SK-N-SH treated with all-trans-retinoic acid at 6 μM for 48 hours (cell line): ENCODE measurements at regions not wholly inside any gene's neighbourhood (a gene's known extent, or its start where the extent isn't known, plus 50 kb on each side); places are given as distances from the start of the nearest gene placed in this dataset.

Source experiments
- ATAC-seq: fragments of 200-7000 bp; cut with Tn5 transposase; 3 replicates; pipeline ENCODE4 v1.9.1; 2020; ENCODE audit warnings: mild to moderate bottlenecking, moderate library complexity
- ARNTL ChIP-seq: fragments of 450-650 bp; formaldehyde crosslinking; IDR thresholded peaks from 2 replicates; pipeline ENCODE4 v1.5.0; 2020; ENCODE audit warnings: low read depth, mild to moderate bottlenecking, moderate library complexity, borderline replicate concordance
- BACH2 ChIP-seq: fragments of 250-450 bp; sonication (Bioruptor Pico); IDR thresholded peaks from 2 replicates; pipeline ENCODE4 v1.9.0; 2021; ENCODE audit warnings: mild to moderate bottlenecking, borderline replicate concordance
- ESRRG ChIP-seq: fragments of 250-450 bp; sonication (Bioruptor Pico); IDR thresholded peaks from 2 replicates; pipeline ENCODE4 v1.6.1; 2021; ENCODE audit warnings: mild to moderate bottlenecking
- GLIS3 ChIP-seq: fragments of 250-450 bp; sonication (Bioruptor Pico); IDR thresholded peaks from 2 replicates; pipeline ENCODE4 v1.5.0; 2020; ENCODE audit warnings: mild to moderate bottlenecking, moderate library complexity
- ISL1 ChIP-seq: fragments of 250-450 bp; sonication (Bioruptor Pico); IDR thresholded peaks from 2 replicates; pipeline ENCODE4 v2.1.2; 2022; ENCODE audit warnings: mild to moderate bottlenecking, moderate library complexity
- OSR1 ChIP-seq: fragments of 250-450 bp; sonication (Bioruptor Pico); IDR thresholded peaks from 2 replicates; pipeline ENCODE4 v1.8.0; 2022; ENCODE audit warnings: moderate library complexity, mild to moderate bottlenecking, inconsistent platforms
- POU6F1 ChIP-seq: fragments of 250-450 bp; sonication (Bioruptor Pico); IDR thresholded peaks from 2 replicates; pipeline ENCODE4 v1.8.0; 2021; ENCODE audit warnings: low read depth, mild to moderate bottlenecking, moderate library complexity, borderline replicate concordance
- PPARA ChIP-seq: fragments of 250-450 bp; sonication (Bioruptor Pico); IDR thresholded peaks from 2 replicates; pipeline ENCODE4 v1.5.0; 2020; ENCODE audit warnings: mild to moderate bottlenecking, borderline replicate concordance
- RARB ChIP-seq: fragments of 250-450 bp; sonication (Bioruptor Pico); IDR thresholded peaks from 2 replicates; pipeline ENCODE4 v1.8.0; 2021; ENCODE audit warnings: mild to moderate bottlenecking, moderate library complexity
- SNAI2 ChIP-seq: fragments of 250-450 bp; sonication (Bioruptor Pico); IDR thresholded peaks from 2 replicates; pipeline ENCODE4 v1.5.0; 2020; ENCODE audit warnings: mild to moderate bottlenecking, moderate library complexity
- TCF4 ChIP-seq: fragments of 250-450 bp; sonication (Bioruptor Pico); IDR thresholded peaks from 2 replicates; pipeline ENCODE4 v1.8.0; 2021; ENCODE audit warnings: mild to moderate bottlenecking, moderate library complexity, borderline replicate concordance
- TOX ChIP-seq: fragments of 250-450 bp; sonication (Bioruptor Pico); IDR thresholded peaks from 2 replicates; pipeline ENCODE4 v1.8.0; 2021; ENCODE audit warnings: mild to moderate bottlenecking, moderate library complexity, borderline replicate concordance
- ZC3H10 ChIP-seq: fragments of 250-450 bp; sonication (Bioruptor Pico); IDR thresholded peaks from 2 replicates; pipeline ENCODE4 v1.5.1; 2021; ENCODE audit warnings: mild to moderate bottlenecking, moderate library complexity
- ZFP3 ChIP-seq: fragments of 250-450 bp; sonication (Bioruptor Pico); IDR thresholded peaks from 2 replicates; pipeline ENCODE4 v1.5.0; 2020; ENCODE audit warnings: mild to moderate bottlenecking, moderate library complexity
- ZNF8 ChIP-seq: fragments of 450-650 bp; formaldehyde crosslinking; IDR thresholded peaks from 2 replicates; pipeline ENCODE4 v1.5.0; 2020; ENCODE audit warnings: mild to moderate bottlenecking, moderate library complexity
- TF ChIP-seq, protein P1 (sequence below): fragments of 250-450 bp; sonication (Bioruptor Pico); IDR thresholded peaks from 2 replicates; pipeline ENCODE4 v1.5.1; 2021; ENCODE audit warnings: mild to moderate bottlenecking, moderate library complexity
- TF ChIP-seq, protein P2 (sequence below): fragments of 250-450 bp; sonication (Bioruptor Pico); IDR thresholded peaks from 2 replicates; pipeline ENCODE4 v1.5.1; 2020; ENCODE audit warnings: low read depth, mild to moderate bottlenecking, moderate library complexity
- TF ChIP-seq, protein P3 (sequence below): fragments of 250-450 bp; sonication (Bioruptor Pico); IDR thresholded peaks from 2 replicates; pipeline ENCODE4 v1.5.0; 2020; ENCODE audit warnings: mild to moderate bottlenecking, moderate library complexity

- no peak for ATAC-seq
- TF ChIP-seq, protein P1, sequence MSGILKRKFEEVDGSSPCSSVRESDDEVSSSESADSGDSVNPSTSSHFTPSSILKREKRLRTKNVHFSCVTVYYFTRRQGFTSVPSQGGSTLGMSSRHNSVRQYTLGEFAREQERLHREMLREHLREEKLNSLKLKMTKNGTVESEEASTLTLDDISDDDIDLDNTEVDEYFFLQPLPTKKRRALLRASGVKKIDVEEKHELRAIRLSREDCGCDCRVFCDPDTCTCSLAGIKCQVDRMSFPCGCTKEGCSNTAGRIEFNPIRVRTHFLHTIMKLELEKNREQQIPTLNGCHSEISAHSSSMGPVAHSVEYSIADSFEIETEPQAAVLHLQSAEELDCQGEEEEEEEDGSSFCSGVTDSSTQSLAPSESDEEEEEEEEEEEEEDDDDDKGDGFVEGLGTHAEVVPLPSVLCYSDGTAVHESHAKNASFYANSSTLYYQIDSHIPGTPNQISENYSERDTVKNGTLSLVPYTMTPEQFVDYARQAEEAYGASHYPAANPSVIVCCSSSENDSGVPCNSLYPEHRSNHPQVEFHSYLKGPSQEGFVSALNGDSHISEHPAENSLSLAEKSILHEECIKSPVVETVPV (CRISPR knock-in tag), result no peak
- TF ChIP-seq OSR1, result no peak
- no peak for TF ChIP-seq ZC3H10
- no peak for TF ChIP-seq POU6F1 (CRISPR knock-in tag)
Observed at GRCh38 chr7:9709216-9709615, 1264.5 kb upstream of the PHF14 start.

DNA sequence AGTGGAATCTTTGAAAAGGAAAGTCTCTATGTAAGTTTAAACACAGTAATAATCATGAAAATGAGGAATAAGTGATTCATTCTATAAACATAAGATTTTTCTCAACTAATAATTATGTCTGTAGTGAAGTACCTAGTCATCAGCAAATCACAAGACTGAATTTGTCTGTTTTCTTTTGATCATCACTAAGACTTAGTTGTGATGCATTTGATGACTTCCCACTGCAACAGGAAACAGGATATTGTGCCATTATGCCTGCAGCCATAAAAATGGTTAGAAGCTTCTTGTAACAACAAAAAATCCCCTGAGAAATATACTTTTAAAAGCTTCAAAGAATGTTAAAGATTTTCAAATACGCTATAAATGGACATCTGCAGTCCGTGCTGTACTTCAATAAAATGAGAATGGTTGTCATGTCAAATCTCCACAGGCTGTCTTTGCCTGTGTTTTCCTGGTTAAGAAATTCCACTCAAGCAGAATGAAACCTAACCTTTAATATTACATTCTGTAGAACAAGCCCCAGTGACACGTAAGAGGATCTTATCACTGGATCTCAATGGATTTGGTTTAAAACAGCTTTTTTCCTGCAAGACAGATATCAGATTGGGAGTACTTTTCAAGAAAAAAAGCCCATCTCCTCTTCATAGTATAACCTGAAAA, 1262.3 kb upstream of the PHF14 start:
- no peak for ATAC-seq
- TF ChIP-seq, protein P1 (CRISPR knock-in tag), result no peak
- no peak for TF ChIP-seq RARB
- no peak for TF ChIP-seq GLIS3
- TF ChIP-seq POU6F1 (CRISPR knock-in tag), result no peak

GRCh38 chr7:9718071-9718661, 1255.5 kb upstream of the PHF14 start:
- no peak for ATAC-seq
- TF ChIP-seq ISL1 (CRISPR knock-in tag) (0 out of 2 replicates have a peak, but pooled peaks have one; percentile 36), POU6F1 (CRISPR knock-in tag) (no peak)

GRCh38 chr7:9719303-9719702, 1254.4 kb upstream of the PHF14 start:
- ATAC-seq, result no peak
- TF ChIP-seq ARNTL (CRISPR knock-in tag) (no peak), SNAI2 (CRISPR knock-in tag) (no peak), TOX (CRISPR knock-in tag) (no peak), ZFP3 (CRISPR knock-in tag) (no peak), ISL1 (CRISPR knock-in tag) (no peak), PPARA (CRISPR knock-in tag) (no peak), TCF4 (CRISPR knock-in tag) (no peak), POU6F1 (CRISPR knock-in tag) (no peak), BACH2 (CRISPR knock-in tag) (no peak), ESRRG (CRISPR knock-in tag) (no peak), ZNF8 (CRISPR knock-in tag) (no peak), OSR1 (no peak), ZC3H10 (no peak)
- TF ChIP-seq, protein P2, sequence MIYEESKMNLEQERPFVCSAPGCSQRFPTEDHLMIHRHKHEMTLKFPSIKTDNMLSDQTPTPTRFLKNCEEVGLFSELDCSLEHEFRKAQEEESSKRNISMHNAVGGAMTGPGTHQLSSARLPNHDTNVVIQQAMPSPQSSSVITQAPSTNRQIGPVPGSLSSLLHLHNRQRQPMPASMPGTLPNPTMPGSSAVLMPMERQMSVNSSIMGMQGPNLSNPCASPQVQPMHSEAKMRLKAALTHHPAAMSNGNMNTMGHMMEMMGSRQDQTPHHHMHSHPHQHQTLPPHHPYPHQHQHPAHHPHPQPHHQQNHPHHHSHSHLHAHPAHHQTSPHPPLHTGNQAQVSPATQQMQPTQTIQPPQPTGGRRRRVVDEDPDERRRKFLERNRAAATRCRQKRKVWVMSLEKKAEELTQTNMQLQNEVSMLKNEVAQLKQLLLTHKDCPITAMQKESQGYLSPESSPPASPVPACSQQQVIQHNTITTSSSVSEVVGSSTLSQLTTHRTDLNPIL (CRISPR knock-in tag), result no peak
- TF ChIP-seq, protein P1 (CRISPR knock-in tag), result no peak
- TF ChIP-seq, protein P3, sequence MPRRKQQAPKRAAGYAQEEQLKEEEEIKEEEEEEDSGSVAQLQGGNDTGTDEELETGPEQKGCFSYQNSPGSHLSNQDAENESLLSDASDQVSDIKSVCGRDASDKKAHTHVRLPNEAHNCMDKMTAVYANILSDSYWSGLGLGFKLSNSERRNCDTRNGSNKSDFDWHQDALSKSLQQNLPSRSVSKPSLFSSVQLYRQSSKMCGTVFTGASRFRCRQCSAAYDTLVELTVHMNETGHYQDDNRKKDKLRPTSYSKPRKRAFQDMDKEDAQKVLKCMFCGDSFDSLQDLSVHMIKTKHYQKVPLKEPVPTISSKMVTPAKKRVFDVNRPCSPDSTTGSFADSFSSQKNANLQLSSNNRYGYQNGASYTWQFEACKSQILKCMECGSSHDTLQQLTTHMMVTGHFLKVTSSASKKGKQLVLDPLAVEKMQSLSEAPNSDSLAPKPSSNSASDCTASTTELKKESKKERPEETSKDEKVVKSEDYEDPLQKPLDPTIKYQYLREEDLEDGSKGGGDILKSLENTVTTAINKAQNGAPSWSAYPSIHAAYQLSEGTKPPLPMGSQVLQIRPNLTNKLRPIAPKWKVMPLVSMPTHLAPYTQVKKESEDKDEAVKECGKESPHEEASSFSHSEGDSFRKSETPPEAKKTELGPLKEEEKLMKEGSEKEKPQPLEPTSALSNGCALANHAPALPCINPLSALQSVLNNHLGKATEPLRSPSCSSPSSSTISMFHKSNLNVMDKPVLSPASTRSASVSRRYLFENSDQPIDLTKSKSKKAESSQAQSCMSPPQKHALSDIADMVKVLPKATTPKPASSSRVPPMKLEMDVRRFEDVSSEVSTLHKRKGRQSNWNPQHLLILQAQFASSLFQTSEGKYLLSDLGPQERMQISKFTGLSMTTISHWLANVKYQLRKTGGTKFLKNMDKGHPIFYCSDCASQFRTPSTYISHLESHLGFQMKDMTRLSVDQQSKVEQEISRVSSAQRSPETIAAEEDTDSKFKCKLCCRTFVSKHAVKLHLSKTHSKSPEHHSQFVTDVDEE (CRISPR knock-in tag), result no peak
